GM12873 (cell line): ENCODE measurements at regions not wholly inside any gene's neighbourhood (a gene's known extent, or its start where the extent isn't known, plus 50 kb on each side); places are given as distances from the start of the nearest gene placed in this dataset.

Experiments
- CTCF ChIP-seq: IDR thresholded peaks from 2 replicates; pipeline ENCODE4 v1.5.1; 2012; ENCODE audit warnings: low read depth, mild to moderate bottlenecking, moderate library complexity, low read length, control low read depth; ENCODE audit not compliant: insufficient read depth; ENCODE audit errors: missing control alignments

GRCh38 chr3:177249203-177249602, 51.9 kb upstream of the TBL1XR1 start:
- no peak for TF ChIP-seq CTCF

- TF ChIP-seq CTCF = no peak
Measured at GRCh38 chr3:177250151-177250550, 52.9 kb upstream of the TBL1XR1 start.

- no peak for TF ChIP-seq CTCF
Measured at GRCh38 chr3:177251755-177252154, 54.5 kb upstream of the TBL1XR1 start.

- no peak for TF ChIP-seq CTCF
Measured at GRCh38 chr3:177257006-177257405, 59.7 kb upstream of the TBL1XR1 start.

- no peak for TF ChIP-seq CTCF
Measured at GRCh38 chr3:177257625-177258024, 60.3 kb upstream of the TBL1XR1 start.

GRCh38 chr3:177262396-177262795, 65.1 kb upstream of the TBL1XR1 start:
- no peak for TF ChIP-seq CTCF

GRCh38 chr3:177263615-177264368, 66.5 kb upstream of the TBL1XR1 start:
- TF ChIP-seq CTCF = no peak
